KBM-7 (cell line): ENCODE measurements at regions not wholly inside any gene's neighbourhood (a gene's known extent, or its start where the extent isn't known, plus 50 kb on each side); places are given as distances from the start of the nearest gene placed in this dataset.

Experiments used
- DNase-seq: peaks from one replicate; pipeline ENCODE4 v3.0.0-alpha.2; 2015
- in situ Hi-C: fragments of 300-500 bp; cut with MboI; formaldehyde crosslinking; loops from 2 replicates; pipeline ENCODE4 v1.14.3; 2020; ENCODE audit warnings: low sequenced_read_pairs, low pct_unique_long_range_greater_than_20kb, mixed read lengths

DNA sequence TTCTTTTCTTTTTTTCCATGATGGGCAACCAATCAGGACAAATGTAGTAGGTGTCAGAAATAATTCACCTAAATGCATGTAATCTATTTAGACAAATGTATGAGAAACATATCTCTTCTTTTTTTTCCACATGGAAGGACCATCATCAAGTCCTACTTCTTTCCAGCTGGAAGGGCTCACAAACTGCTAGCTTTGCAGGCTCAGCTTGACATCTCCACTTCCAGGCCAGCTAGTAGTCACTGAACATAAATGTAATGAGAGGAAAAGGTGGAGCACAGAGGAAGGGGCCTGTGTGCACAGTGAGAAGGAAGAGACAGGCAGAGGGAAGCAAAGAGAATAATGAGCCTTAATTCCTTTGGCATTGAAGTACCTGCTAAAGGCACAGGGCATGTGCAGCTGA is 504.9 kb downstream of the MCTP2 start:
- in situ Hi-C loops: no loop called here
- DNase-seq: no peak

DNA sequence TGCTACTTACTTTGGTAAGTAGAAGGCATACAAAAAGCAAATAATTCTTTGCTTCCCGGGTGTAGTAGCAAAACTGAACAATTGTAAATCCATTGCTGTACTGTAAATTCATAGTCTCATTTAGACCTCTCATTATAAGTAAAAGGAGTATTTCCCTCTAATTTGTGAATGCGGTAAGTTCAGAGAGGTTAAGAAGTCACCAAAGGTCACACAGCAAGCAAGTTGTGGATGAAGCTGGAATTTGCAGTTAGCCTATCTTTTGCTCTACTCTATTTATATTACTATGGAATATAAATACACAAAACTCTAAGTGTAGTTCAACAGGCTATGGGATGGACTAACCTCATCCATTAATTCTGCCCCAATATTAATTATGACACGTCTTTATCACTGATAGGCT is 508.3 kb downstream of the MCTP2 start:
- no peak for DNase-seq
- in situ Hi-C loops: no loop called here

DNA sequence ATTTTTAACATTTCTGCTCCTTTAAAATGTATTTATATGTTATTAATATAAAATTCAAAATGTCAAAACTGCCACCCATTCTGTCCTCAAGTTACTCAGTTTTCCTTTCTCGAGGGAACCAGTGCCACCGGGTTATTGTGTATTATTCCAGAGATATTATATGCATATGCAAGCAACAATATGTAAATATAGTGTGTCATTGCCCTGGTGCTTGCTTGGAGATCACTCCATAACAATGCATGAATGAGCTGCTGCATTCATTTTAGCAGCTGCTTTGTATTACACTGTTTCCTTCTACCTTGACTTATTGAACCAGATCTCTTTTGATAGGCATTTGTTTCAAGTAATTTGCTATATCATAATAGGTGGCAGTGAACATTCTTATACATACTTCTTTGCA is 509.1 kb downstream of the MCTP2 start:
- no peak for DNase-seq
- in situ Hi-C loops: no loop called here

DNA sequence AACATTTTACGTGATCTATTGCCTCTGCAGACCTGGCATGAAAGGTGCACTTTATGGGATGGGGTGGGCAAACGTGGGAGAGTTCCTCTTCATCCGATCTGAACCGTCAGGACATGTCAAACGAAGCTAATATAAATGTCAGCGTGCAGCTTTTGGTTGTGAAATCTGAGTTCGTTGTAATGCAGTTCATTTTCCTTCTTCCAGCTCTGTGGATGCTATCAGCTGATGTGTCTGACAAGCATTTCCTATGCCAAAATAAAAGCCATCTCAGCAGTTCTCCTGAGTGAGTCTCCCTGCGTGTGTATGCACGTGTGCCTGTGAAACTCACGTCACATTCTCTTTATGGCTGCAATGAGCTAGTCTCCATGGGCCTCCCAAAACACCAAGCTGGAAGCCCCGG is 512.3 kb downstream of the MCTP2 start:
- in situ Hi-C loops: no loop called here

DNA sequence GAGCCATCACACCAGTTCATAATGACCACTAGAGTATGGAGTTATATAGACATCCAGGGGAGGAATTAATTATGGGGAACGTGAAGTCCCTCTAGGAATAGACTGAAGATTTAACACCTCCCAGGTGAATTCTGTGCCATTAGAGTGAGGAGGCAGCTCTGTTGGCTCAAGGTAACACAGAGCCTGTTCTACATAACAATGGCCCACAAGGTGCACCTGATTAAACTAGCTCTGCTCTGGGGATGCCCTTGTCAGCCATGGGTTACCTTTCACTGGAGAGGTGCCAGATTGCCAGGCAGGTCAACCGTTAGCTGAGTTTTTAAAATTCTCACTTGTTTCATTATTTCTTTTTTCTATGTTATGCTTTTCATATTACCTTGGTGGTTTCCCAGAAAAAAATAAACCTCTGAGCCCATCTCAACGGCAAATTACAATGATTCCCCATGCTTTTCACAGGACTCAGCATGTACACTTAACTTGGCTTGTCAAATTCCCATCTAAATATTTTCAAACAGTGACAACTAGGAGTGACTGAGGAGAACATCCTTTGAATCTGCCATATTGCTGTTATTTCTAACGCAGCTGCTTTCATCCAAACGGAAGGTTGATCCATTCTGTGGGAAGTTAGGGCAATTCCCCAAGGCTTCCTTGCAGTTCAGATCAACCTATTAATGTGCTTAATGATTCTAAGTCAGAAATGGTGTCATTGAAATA is 512.9 kb downstream of the MCTP2 start:
- DNase-seq: no peak
- in situ Hi-C loops: no loop called here

More for the DNA sequence above, 512.3 kb downstream of the MCTP2 start:
- DNase-seq: no peak

DNA sequence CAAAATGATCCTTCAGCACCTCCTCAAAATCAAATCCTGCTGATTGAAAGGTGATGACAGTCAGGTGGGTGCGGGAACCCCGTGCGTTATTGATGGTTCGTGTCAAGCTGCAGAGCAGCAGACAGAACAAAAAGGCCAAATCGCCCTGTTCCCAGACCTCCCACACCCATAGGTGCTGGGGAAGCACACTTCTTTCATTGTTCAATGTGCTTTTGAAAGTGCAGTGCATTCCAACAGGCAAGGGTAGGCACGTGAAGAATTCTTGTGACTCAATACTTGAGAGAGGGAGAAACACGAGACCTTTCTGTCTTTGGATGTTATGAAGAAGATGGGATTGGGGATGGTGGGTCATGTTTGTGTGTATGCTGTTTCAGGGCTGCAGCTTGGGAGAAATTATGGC is 514.0 kb downstream of the MCTP2 start:
- in situ Hi-C loops: no loop called here
- no peak for DNase-seq

DNA sequence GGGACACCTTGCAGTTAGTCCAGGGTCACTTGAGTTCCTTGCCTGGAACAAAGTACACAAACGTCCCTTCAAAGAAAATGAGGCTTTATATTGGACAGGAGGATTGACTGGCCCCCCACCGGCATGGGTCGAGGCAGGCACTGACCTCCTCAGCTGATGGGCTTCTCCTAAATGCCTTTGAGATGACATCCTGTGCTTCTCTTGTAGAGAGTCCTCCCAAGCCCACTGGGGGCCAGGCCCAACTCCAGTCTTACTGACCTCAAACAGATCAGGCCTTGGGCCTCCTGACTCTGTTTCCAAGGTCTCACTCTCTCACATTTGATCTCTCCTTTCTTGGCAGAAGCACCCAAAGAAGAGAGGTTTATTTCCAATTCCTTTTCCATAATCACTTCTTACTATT is 516.1 kb downstream of the MCTP2 start:
- no peak for DNase-seq
- in situ Hi-C loops: no loop called here

DNA sequence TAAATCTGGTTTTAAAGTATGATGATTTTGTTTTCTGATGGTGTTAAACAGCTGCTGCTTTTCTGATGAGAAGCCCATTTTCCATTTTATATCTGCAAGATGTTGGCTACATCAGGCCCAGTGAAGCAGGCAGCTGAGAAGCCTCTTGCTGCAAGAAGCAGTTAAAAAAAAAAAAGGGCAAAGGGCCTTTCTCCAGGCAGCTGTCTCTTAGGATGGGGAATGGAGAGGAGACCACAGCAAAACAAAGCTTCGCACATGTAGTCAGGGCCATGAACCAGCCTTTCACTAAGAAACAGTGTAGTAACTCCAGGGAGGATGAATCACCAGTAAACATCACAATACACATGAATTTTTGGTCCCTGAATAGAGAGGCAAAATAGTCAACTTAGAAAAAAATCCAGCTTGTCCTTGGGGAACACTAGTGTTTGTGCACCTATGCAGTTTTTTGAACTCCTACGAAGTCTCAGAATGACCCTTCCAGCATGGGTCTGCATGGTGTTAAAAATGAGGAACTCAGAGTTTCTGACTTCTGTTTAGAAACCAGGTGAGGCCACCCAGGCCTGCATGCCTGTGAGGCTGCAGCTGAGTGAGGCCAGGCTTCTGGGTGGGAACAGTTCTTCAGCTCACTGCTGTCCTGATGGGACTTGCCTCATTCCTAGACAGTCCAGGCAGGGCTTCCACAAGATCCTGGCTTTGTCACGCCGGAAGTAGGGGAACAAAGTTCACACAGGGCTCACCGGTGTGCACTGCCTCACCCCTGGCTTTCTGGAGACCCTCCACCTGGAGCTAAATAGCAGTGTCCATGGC is 518.7 kb downstream of the MCTP2 start:
- in situ Hi-C loops: no loop called here
- DNase-seq: no peak

DNA sequence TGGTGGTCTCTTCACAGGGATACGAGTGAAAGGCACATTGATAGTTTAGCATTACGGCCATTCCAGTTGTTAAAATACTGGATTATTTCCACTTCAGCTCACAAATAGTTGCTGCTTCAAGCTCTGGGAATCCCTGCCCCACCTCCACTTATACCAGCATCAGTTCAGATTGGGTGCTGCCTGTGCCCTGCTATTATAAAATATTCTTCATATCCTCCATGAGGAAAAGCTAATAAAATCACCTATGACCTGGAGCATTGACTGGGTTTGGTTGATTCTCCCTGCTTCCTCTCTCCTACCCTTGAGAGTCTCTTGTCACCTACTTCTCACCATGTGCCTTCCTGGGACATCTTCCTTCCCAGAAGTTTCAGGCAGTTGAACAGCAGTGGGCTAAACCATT is 529.0 kb downstream of the MCTP2 start:
- in situ Hi-C loops: no loop called here
- DNase-seq: no peak

DNA sequence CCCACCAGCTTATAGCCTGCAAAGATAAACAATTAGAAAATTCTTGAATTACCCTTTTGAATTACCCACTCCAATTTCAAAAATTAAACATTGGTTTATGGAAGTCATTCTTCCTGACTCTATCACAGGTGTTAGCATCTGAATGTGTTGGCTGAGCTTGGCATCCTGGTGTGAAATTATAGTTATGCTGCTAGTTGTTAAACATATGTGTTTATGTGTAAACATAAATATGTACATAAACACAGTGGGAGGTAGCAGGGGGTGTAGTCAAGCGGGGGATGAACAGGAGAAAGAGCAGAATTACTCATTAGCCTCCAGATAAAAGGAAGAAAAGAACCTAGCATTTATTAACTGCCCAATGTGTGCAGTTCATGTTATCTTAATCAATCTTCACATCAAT is 530.2 kb downstream of the MCTP2 start:
- no peak for DNase-seq
- in situ Hi-C loops: no loop called here

DNA sequence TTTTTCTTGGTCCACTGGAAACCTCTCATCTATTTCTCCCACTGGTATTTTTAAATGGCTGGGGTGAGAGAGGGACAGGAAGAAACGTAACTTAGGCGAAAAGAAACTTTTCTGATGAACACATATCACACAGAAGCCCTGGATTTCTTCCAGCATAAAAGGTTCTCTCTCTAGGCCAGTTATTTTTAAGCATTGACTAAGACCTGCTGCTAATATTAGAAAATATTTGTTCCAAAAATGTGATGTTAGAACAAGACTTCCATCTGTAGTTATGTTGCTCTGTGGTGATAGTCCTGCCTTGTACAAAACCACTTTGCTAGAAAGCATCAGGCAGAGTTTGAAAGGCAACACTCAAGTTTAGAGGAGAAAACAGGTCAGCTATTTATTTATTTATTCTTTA is 537.7 kb downstream of the MCTP2 start:
- in situ Hi-C loops: no loop called here
- DNase-seq: no peak

DNA sequence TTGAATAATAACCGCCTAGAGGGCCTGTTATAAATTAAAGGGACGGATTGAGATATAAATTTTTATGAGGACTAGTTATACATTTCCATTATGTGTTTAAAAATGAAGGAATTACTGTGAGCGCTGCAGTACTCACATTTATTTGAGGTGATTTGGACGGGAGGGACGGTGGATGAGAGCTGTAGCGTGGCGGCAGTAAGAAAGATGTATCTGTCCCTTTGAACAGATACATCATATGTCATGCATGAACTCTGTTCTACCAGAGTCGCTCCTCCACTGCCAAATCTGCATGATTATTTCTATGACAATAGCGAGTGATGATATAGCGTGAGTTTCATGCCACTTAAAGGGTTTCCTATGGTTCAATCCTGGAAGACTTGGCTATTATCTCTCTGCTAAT is 538.8 kb downstream of the MCTP2 start:
- no peak for DNase-seq
- in situ Hi-C loops: no loop called here

DNA sequence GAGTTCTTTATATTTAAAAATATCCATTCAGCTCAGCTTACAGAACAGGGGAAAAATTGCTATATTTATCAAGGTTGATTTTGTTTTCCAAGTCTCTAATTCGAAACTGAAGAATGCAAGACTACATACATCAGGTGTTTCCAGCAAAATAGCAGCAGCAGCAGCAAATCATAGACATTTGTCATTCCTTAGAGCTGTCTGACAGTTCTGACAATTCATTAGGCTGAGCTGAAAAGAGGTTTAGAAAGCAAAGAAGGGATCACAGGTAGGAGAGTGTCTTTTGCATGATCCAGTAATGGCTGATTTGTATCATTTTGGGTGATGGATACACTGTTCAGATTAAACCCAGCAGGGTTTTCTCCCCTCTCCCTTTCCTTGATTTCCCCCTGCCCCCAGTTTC is 545.7 kb downstream of the MCTP2 start:
- no peak for DNase-seq
- in situ Hi-C loops: no loop called here

DNA sequence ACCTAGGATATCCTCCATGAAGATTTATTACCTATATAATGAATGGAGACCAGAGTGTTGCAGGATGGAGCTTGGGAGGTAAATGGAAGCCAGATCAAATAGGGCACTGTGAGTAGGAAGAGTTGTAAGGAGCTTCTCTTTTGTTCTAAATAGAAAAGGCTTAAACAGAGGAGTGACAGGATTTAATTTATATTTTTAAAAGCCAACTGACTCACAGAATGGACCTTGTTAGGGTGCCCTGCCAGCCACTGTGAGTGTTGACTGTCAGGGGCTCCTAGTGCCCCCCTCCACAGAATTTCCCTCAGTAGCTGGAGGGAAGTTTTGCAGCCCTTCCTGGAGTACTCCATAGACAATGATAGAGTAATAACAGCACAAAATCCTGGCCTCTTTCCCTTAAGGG is 547.5 kb downstream of the MCTP2 start:
- DNase-seq: no peak
- in situ Hi-C loops: no loop called here

DNA sequence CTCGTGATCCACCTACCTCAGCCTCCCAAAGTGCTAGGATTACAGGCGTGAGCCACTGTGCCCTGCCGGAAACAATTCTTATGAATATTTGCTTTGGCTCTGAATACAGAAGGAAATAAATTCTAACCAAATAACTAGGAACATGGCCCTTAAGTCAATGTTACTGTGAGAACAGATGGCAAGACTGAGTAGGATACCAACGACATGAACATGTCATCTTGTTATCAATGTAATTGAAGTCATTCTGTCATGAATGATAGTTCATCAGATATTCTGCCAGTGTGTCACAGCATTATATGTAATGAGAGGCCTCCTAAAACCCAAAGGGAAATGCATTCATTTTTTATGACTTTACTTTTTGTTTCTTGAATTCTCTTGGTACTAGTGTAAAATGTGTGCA is 548.8 kb downstream of the MCTP2 start:
- DNase-seq: no peak
- in situ Hi-C loops: no loop called here

DNA sequence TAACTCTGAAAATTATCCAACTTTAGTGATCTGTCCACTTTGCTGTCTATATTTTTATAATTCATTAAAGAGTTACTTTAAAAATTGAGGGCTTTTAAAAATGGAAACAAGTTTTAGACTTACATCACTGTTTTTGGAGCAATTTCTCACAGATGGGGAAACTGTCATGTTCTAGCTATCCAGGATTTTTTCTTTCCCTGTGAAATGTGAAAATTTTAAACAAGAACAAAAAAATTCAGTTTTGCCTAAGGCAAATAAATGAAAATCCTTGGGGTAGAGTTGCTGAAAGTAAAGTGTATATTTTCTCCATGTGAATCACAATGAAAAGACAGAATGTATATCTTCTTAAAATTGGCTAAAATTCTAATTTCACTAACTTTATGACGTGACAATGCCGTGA is 553.7 kb downstream of the MCTP2 start:
- in situ Hi-C loops: no loop called here
- no peak for DNase-seq

DNA sequence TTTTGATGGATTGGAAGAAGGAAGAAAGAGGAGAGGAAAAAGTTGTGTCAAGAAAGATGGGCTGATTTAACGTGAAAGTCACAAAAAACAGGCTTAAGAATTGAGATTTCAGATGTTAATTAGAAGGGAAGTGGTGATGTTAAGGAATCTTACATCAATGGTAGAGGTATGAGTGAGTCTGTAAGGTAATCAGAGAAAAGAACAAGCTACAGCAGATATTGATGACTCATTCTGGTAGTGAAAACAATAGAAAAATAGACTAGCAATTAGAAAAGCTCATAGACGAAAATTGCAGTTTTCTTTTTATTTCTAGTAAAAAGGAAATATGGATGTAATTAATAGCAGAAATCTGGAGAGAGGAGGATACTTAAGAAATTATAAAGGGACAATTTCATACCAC is 559.6 kb downstream of the MCTP2 start:
- in situ Hi-C loops: no loop called here
- no peak for DNase-seq

DNA sequence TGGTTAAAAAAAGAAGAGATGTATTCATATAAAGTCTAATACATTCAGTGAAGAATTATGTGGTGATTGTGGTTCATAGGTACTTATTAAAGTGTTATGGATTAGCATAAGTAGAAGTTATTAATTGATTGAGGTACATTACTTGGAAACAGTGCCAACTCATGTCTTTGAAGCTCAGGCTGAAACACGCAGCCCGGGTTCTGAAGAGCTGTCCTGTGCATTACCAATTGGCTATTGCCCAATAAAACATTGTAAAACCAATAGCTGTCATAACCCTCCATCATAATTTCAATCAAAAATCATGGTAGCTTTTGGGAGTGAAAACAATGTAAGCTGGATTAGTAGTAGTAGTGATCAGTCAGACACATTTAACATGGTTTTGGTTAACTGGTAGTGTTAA is 560.1 kb downstream of the MCTP2 start:
- in situ Hi-C loops: no loop called here
- no peak for DNase-seq

DNA sequence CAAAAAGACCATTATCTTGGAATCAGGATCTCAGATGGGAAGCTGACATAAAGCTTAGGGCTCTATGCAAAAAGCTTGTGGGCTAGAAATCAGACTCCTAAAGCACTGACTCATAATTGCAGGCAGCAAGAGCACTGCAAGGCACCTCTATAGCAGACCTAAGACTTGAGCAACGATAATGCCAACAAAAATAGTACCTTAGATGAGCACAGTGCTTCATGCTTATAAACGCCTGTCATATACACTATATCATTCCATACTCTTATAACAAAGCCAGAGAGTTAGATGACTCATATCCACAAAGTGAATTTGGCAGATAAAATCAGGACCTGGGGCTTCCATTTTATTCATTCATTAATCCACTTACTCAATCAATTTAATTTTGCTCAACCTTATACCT is 560.8 kb downstream of the MCTP2 start:
- in situ Hi-C loops: no loop called here
- DNase-seq: no peak

DNA sequence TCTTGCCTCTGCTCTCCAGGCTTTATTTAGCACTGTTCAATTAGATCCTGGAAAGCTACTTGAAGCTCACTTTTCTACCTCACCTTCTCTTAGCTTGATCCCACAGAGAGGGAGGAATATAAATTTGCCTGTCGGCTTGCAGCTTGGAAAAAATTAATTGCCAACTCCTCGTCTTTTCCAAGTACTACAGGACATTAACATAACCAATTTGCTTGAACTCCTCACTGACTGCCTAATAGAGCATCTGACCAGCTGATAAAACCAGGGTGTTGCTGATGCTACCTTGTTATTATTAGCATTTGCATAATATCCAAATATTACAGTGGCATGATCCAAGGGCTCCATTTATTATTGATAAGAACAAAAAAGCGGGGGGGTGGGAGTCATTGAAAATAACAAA is 561.8 kb downstream of the MCTP2 start:
- in situ Hi-C loops: no loop called here
- DNase-seq: no peak

DNA sequence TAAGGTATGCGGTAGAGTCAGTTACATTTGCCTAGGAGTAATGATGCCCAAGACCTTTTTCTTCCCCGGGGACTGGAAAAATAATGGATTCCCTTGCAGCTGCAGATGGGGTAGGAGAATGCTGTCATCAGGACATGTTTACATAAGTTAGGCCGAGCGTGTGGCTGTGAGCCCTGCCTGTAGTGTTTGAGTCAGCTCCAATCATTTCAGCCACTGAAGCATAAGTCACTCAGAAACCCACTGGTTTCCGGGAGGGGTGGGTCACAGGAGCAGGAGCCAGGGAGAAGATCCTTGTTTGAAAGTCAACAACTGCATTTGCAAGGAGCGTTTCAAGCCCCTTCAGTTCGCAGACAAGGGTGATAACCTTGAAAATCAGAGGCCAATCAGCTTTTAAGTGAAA is 562.3 kb downstream of the MCTP2 start:
- no peak for DNase-seq
- in situ Hi-C loops: no loop called here
